HepG2 (cell line): ENCODE measurements at regions not wholly inside any gene's neighbourhood (a gene's known extent, or its start where the extent isn't known, plus 50 kb on each side); places are given as distances from the start of the nearest gene placed in this dataset.
"Not testable (repeated sequence)": the region's sequence is repeated elsewhere in the genome, so short reads cannot be mapped to it uniquely, and the experiment has no call there.

Experiments used
- ATAC-seq: fragments of 200-7000 bp; cut with Tn5 transposase; 3 replicates; pipeline ENCODE4 v1.9.1; 2020; ENCODE audit warnings: mild to moderate bottlenecking, moderate library complexity
- BruUV-seq: library from RNA; stranded (reverse); fragments of 400-500 nt; replicated peaks from 2 replicates; lab custom pipeline; 2021; lab: Mats Ljungman, UMichigan
- CTCF ChIA-PET: fragments of 300-600 bp; formaldehyde crosslinking; extraction: SDS; loops from one replicate; lab custom pipeline; 2021; ENCODE audit warnings: low total read pairs, inconsistent platforms, low intra/inter-chr PET ratio; lab: Yijun Ruan, JAX
- POLR2A ChIA-PET: fragments of 350-600 bp; sonication (Branson Sonifier 250); formaldehyde crosslinking; loops from one replicate; lab custom pipeline; 2020; ENCODE audit warnings: antibody characterized with exemption, inconsistent platforms; lab: Yijun Ruan, JAX
- DNase-seq: peaks from one replicate; pipeline ENCODE4 v3.0.0-alpha.2; 2015; ENCODE audit warnings: low spot score
- FAIRE-seq: peaks from 3 replicates; lab custom pipeline; 2011; peaks lifted over from hg19 to GRCh38; lab: Jason Lieb, UNC
- H2AFZ ChIP-seq: one replicate; pipeline ENCODE4 v1.6.1; 2011; ENCODE audit warnings: low read length, inconsistent platforms
- H3K27ac ChIP-seq: fragments of 300-600 bp; 3 replicates; pipeline ENCODE4 v1.8.0; 2011; ENCODE audit warnings: mixed run types, mild to moderate bottlenecking, mixed read lengths, low read length, inconsistent platforms; ENCODE audit not compliant: insufficient read depth; ENCODE audit errors: extremely low read length
- H3K27me3 ChIP-seq, 2 experiments: fragments of 200-600 bp in 1 of 2; 2 replicates in 1 of 2; 3 replicates in 1 of 2; pipeline versions ENCODE4 v1.6.0 to v1.8.0; 2011; ENCODE audit warnings: low read length in 2 of 2, mild to moderate bottlenecking in 2 of 2, moderate library complexity in 2 of 2, inconsistent platforms in 1 of 2; ENCODE audit not compliant: insufficient read depth in 2 of 2, control insufficient read depth in 1 of 2
- H3K36me3 ChIP-seq, 2 experiments: fragments of 200-600 bp in 1 of 2; replicated peaks in 1 of 2; 2 replicates in 1 of 2; 3 replicates in 1 of 2; pipeline versions ENCODE4 v1.5.1 to v1.8.0; 2011; ENCODE audit warnings: low read length in 2 of 2, inconsistent platforms in 1 of 2; ENCODE audit not compliant: insufficient read depth in 2 of 2, control insufficient read depth in 1 of 2
- H3K4me1 ChIP-seq: 2 replicates; pipeline ENCODE4 v1.5.1; 2012; ENCODE audit warnings: low read length, inconsistent platforms; ENCODE audit not compliant: insufficient read depth
- H3K4me2 ChIP-seq: 2 replicates; pipeline ENCODE4 v1.6.0; 2011; ENCODE audit warnings: low read depth, low read length, inconsistent platforms
- H3K4me3 ChIP-seq, 3 experiments: fragments of 200-600 bp in 1 of 3; sonication (generic), shearing (Covaris generic) in 1 of 3; replicated peaks in 1 of 3; 2 replicates each; pipeline ENCODE4 v1.5.1; 2011 to 2016; ENCODE audit warnings: low read length in 3 of 3, inconsistent platforms in 2 of 3, low read depth in 2 of 3, mild to moderate bottlenecking in 2 of 3, control low read depth in 1 of 3, mixed read lengths in 1 of 3; ENCODE audit not compliant: insufficient read depth in 1 of 3
- H3K79me2 ChIP-seq: one replicate; pipeline ENCODE4 v1.6.1; 2011; ENCODE audit warnings: low read length, inconsistent platforms; ENCODE audit not compliant: insufficient read depth
- H3K9ac ChIP-seq: 2 replicates; pipeline ENCODE4 v1.6.0; 2011; ENCODE audit warnings: mild to moderate bottlenecking, low read depth, low read length, inconsistent platforms; ENCODE audit not compliant: insufficient read depth
- H3K9me3 ChIP-seq: 2 replicates; pipeline ENCODE4 v1.5.1; 2012; ENCODE audit warnings: mild to moderate bottlenecking, low read length
- H4K20me1 ChIP-seq: 2 replicates; pipeline ENCODE4 v1.6.0; 2011; ENCODE audit warnings: inconsistent platforms, mild to moderate bottlenecking, low read length, moderate library complexity; ENCODE audit not compliant: insufficient read depth
- GLI4 ChIP-seq: sonication (generic); formaldehyde crosslinking; IDR thresholded peaks from 2 replicates; pipeline ENCODE4 v1.5.1; 2020; ENCODE audit warnings: missing genetic modification reagents, mild to moderate bottlenecking, moderate library complexity, borderline replicate concordance
- HOXD1 ChIP-seq: sonication (generic); formaldehyde crosslinking; IDR thresholded peaks from 2 replicates; pipeline ENCODE4 v1.5.0; 2020; ENCODE audit warnings: missing genetic modification reagents
- MIER2 ChIP-seq: IDR thresholded peaks from 2 replicates; pipeline ENCODE4 v1.6.1; 2016; ENCODE audit warnings: missing biosample characterization, missing genetic modification reagents
- MYC ChIP-seq: sonication (generic); formaldehyde crosslinking; IDR thresholded peaks from 2 replicates; pipeline ENCODE4 v1.9.0; 2021; ENCODE audit warnings: missing genetic modification reagents, borderline replicate concordance
- THRA ChIP-seq: sonication (generic); formaldehyde crosslinking; IDR thresholded peaks from 2 replicates; pipeline ENCODE4 v1.4.0; 2020; ENCODE audit warnings: missing genetic modification reagents, borderline replicate concordance
- ZFAT ChIP-seq: sonication (generic); formaldehyde crosslinking; conservative IDR thresholded peaks from 2 replicates; pipeline ENCODE4 v1.8.1; 2023; ENCODE audit warnings: missing genetic modification reagents, inconsistent platforms
- ZMYM3 ChIP-seq: sonication (generic); formaldehyde crosslinking; IDR thresholded peaks from 2 replicates; pipeline ENCODE4 v1.5.1; 2020; ENCODE audit warnings: mild to moderate bottlenecking, missing genetic modification reagents
- WGBS: methylation state at CpG from one replicate; pipeline ENCODE4 v1.1.6; 2017; ENCODE audit warnings: low lambda C conversion rate; 5-methylcytosine and 5-hydroxymethylcytosine counted together
- in situ Hi-C: cut with HindIII; loops from 2 replicates; pipeline ENCODE4 v1.10.0; 2017; ENCODE audit warnings: low pct_unique_long_range_greater_than_20kb; ENCODE audit not compliant: extremely low pct_ligation_motif_present
- intact Hi-C: fragments of 100-400 bp; cut with micrococcal nuclease; formaldehyde crosslinking; loops from one replicate; pipeline ENCODE4 v1.10.0; 2022; ENCODE audit not compliant: unreplicated experiment

DNA sequence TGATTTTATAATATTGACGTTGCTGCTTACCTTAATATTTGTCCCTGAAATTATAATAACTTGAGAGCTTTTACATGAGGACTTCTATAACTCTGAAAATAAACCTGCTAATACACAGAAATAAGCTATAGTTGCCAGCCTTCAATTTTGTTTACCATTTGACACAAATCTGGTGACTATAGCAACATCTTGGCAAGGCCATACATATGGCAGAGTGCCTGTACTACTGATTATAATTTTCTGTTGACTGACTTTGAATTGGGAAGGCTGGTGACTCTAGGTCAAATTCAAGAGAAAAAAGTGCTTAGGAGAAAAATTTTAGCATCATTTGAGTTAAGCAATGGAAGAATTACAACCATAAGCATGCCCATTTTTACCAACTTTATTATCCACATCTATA is 581.4 kb upstream of the PTPRD start:
- Histone ChIP-seq H3K27me3 (no peaks in the 10 kb centered on the region), H3K4me2 (no peak overlapping the region), H3K4me1 (no peaks in the 10 kb centered on the region), H3K79me2 (no peaks in the 10 kb centered on the region), H2AFZ (no peak overlapping the region), H3K36me3 (no peaks in the 10 kb centered on the region), H3K4me3 (no peak overlapping the region), H3K27ac (no peak overlapping the region), H4K20me1 (no peaks in the 10 kb centered on the region), H3K9me3 (peaks cover 79% of the 10 kb centered on the region), H3K9ac (no peak overlapping the region)
- TF ChIP-seq HOXD1 (no peak), ZFAT (CRISPR knock-in tag) (no peak)
- no peak for DNase-seq
- 0% methylated on average over 1 of the region's 1 CpG for WGBS
- no TSS peak for BruUV-seq
- CTCF ChIA-PET: no interaction called here
- intact Hi-C loops (no loop called here), in situ Hi-C loops (no loop called here)
- POLR2A ChIA-PET: no interaction called here
- FAIRE-seq: no peak
- no peak for ATAC-seq

DNA sequence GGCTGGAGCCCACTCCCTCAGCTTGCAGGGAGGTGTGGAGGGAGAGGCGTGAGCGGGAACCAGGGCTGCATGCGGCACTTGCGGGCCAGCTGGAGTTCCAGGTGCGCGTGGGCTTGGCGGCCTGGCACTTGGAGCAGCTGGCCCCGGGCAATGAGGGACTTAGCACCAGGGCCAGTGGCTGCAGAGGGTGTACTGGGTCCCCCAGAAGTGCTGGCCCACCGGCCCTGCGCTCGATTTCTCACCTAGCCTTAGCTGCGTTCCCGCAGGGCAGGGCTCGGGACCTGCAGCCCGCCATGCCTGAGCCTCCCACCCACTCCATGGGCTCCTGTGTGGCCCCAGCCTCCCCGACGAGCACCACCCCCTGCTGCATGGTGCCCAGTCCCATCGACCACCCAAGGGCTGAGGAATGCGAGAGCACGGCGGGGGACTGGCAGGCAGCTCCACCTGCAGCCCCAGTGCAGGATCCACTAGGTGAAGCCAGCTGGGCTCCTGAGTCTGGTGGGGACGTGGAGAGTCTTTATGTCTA is 584.1 kb upstream of the PTPRD start:
- POLR2A ChIA-PET, in situ Hi-C loops, intact Hi-C loops, H3K79me2 ChIP-seq, H3K27me3 ChIP-seq, BruUV-seq, DNase-seq, H4K20me1 ChIP-seq, H2AFZ ChIP-seq, H3K4me1 ChIP-seq, H3K36me3 ChIP-seq, FAIRE-seq, ATAC-seq, H3K4me3 ChIP-seq, CTCF ChIA-PET, H3K4me2 ChIP-seq, H3K27ac ChIP-seq, H3K9ac ChIP-seq: not testable (repeated sequence)
- peaks cover 83% of the 10 kb centered on the region for H3K9me3 ChIP-seq
- WGBS: 46% methylated on average over 6 of the region's 22 CpGs

DNA sequence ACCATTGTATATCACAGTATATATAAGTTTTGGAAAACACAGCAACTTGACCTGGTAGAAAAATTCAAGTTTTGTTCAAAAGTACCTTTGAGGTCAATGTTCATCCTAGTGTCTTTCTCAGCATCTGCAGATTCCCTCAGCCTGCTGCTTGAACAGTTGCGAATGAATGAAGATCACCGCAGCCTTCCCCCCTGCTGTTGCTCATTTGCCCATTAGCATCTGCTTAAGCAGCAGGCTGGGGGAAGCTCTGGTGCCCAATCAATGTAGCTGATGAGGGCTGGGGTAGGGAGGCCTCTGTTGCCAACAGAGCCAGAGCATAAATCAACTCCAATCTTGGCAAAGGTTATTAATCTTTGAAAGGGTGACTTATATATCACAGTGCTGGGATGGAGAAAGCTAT is 586.5 kb upstream of the PTPRD start:
- H3K79me2 ChIP-seq: no peaks in the 10 kb centered on the region
- intact Hi-C loops (no loop called here), in situ Hi-C loops (no loop called here)
- no TSS peak for BruUV-seq
- 23% methylated on average over 2 of the region's 2 CpGs for WGBS
- no peaks in the 10 kb centered on the region for H3K27me3 ChIP-seq
- ChIA-PET POLR2A (no interaction called here), CTCF (no interaction called here)
- H3K9ac ChIP-seq: no peak overlapping the region
- DNase-seq (no peak), ATAC-seq (no peak), FAIRE-seq (no peak)
- no peak overlapping the region for H3K27ac ChIP-seq
- H2AFZ ChIP-seq: no peak overlapping the region
- H3K9me3 ChIP-seq: peaks cover 83% of the 10 kb centered on the region
- H3K4me3 ChIP-seq: no peak overlapping the region
- H3K4me2 ChIP-seq: no peak overlapping the region
- H3K36me3 ChIP-seq: no peaks in the 10 kb centered on the region
- no peaks in the 10 kb centered on the region for H4K20me1 ChIP-seq
- H3K4me1 ChIP-seq: no peaks in the 10 kb centered on the region
- TF ChIP-seq MIER2 (CRISPR knock-in tag) (no peak), ZMYM3 (CRISPR knock-in tag) (no peak), THRA (CRISPR knock-in tag) (no peak), MYC (no peak), GLI4 (CRISPR knock-in tag) (no peak)
